B cell (primary cell): ENCODE measurements at regions not wholly inside any gene's neighbourhood (a gene's known extent, or its start where the extent isn't known, plus 50 kb on each side); places are given as distances from the start of the nearest gene placed in this dataset.

Experiments used
- ATAC-seq: fragments of 200-7000 bp; cut with Tn5 transposase; one replicate; pipeline ENCODE4 v1.10.0; 2021; ENCODE audit warnings: low read depth, mild to moderate bottlenecking, moderate number of reproducible peaks, moderate library complexity
- CTCF ChIA-PET: fragments of 350-600 bp; sonication (Branson Sonifier 250); formaldehyde crosslinking; loops from one replicate; lab custom pipeline; 2021; ENCODE audit warnings: antibody characterized with exemption, inconsistent platforms; lab: Charles Lee
- POLR2A ChIA-PET: fragments of 350-600 bp; sonication (Branson Sonifier 250); formaldehyde crosslinking; loops from one replicate; lab custom pipeline; 2021; ENCODE audit warnings: antibody characterized with exemption; lab: Charles Lee
- DNase-seq: peaks from one replicate; pipeline ENCODE4 v3.0.0; 2013
- H2AFZ ChIP-seq: 2 replicates; pipeline ENCODE4 v1.6.1; 2012; ENCODE audit warnings: mild to moderate bottlenecking, low read depth, low read length; ENCODE audit not compliant: insufficient read depth, poor library complexity, severe bottlenecking
- H3K27ac ChIP-seq, 2 donors: 1 replicate in 1 of 2; 2 replicates in 1 of 2; pipeline ENCODE4 v1.5.1; 2012 to 2013; ENCODE audit warnings: low read length in 2 of 2, mild to moderate bottlenecking in 2 of 2, moderate library complexity in 1 of 2
- H3K27me3 ChIP-seq, 4 experiments: fragments of 200-600 bp in 1 of 4; sonication (generic) in 1 of 4; replicated peaks in 1 of 4; 1 replicate in 2 of 4; 2 replicates in 2 of 4; pipeline versions ENCODE4 v1.6.1 to v1.7.0; 2013 to 2016; ENCODE audit warnings: low read length in 3 of 4, mild to moderate bottlenecking in 2 of 4, mixed read lengths in 1 of 4, moderate library complexity in 1 of 4; ENCODE audit not compliant: insufficient read depth in 4 of 4, control insufficient read depth in 3 of 4; ENCODE audit errors: control extremely low read depth in 1 of 4
- H3K36me3 ChIP-seq, 2 experiments: replicated peaks in 1 of 2; 1 replicate in 1 of 2; 2 replicates in 1 of 2; pipeline versions ENCODE4 v1.6.1 to v1.7.1; 2013; ENCODE audit warnings: low read length in 1 of 2; ENCODE audit not compliant: insufficient read depth in 2 of 2, control insufficient read depth in 1 of 2; ENCODE audit errors: control extremely low read depth in 1 of 2, extremely low read depth in 1 of 2
- H3K4me1 ChIP-seq, 2 donors: fragments of 200-600 bp in 1 of 2; sonication (generic) in 1 of 2; 1 replicate in 1 of 2; 2 replicates in 1 of 2; pipeline versions ENCODE4 v1.5.1 to v1.6.1; 2013 to 2017; ENCODE audit warnings: low read length in 2 of 2; ENCODE audit not compliant: control insufficient read depth in 2 of 2, insufficient read depth in 2 of 2
- H3K4me2 ChIP-seq: replicated peaks from 2 replicates; pipeline ENCODE3; 2012; ENCODE audit warnings: mild to moderate bottlenecking, low read depth, low read length; ENCODE audit not compliant: poor library complexity, severe bottlenecking
- H3K4me3 ChIP-seq, 5 experiments: fragments of 200-600 bp in 1 of 5; sonication (generic) in 1 of 5; 1 replicate in 3 of 5; 2 replicates in 2 of 5; pipeline versions ENCODE4 v1.5.1 to v1.7.0; 2011 to 2016; ENCODE audit warnings: low read length in 4 of 5, mild to moderate bottlenecking in 4 of 5, low read depth in 2 of 5, control low read depth in 1 of 5, moderate library complexity in 1 of 5; ENCODE audit not compliant: insufficient read depth in 1 of 5; ENCODE audit errors: control extremely low read depth in 1 of 5, extremely low read depth in 1 of 5
- H3K79me2 ChIP-seq: fragments of 200-600 bp; sonication (generic); one replicate; pipeline ENCODE4 v1.6.0; 2016; ENCODE audit warnings: low read length; ENCODE audit not compliant: control insufficient read depth, insufficient read depth
- H3K9ac ChIP-seq: fragments of 200-600 bp; sonication (generic); 2 replicates; pipeline ENCODE4 v1.6.1; 2017; ENCODE audit warnings: mild to moderate bottlenecking, low read length, moderate library complexity
- H3K9me3 ChIP-seq, 3 donors: one replicate each; pipeline versions ENCODE4 v1.6.1 to v1.7.1; 2013; ENCODE audit warnings: low read length in 2 of 3; ENCODE audit not compliant: control insufficient read depth in 2 of 3, insufficient read depth in 1 of 3; ENCODE audit errors: control extremely low read depth in 1 of 3
- H4K20me1 ChIP-seq: 2 replicates; pipeline ENCODE4 v1.6.0; 2012; ENCODE audit warnings: mild to moderate bottlenecking, low read length; ENCODE audit not compliant: insufficient read depth, control insufficient read depth, poor library complexity, severe bottlenecking
- H3K27ac Mint-ChIP-seq: one replicate; pipeline ENCODE4 v1.8.0; 2021; ENCODE audit warnings: mixed read lengths
- H3K27me3 Mint-ChIP-seq: one replicate; pipeline ENCODE4 v1.8.0; 2021; ENCODE audit warnings: mixed read lengths
- H3K4me1 Mint-ChIP-seq: one replicate; pipeline ENCODE4 v1.8.0; 2021; ENCODE audit warnings: mixed read lengths
- H3K4me3 Mint-ChIP-seq: one replicate; pipeline ENCODE4 v1.8.0; 2021; ENCODE audit warnings: mixed read lengths
- H3K9me3 Mint-ChIP-seq: one replicate; pipeline ENCODE4 v1.8.0; 2022; ENCODE audit warnings: mixed read lengths; ENCODE audit not compliant: insufficient read depth
- CTCF ChIP-seq: fragments of 200-600 bp; IDR thresholded peaks from one replicate; pipeline ENCODE4 v1.8.0; 2022; ENCODE audit warnings: antibody characterized with exemption, mild to moderate bottlenecking
- EZH2 ChIP-seq: IDR thresholded peaks from 2 replicates; pipeline ENCODE4 v1.6.1; 2012; ENCODE audit warnings: borderline replicate concordance, low read depth, mild to moderate bottlenecking, moderate library complexity, low read length; ENCODE audit not compliant: insufficient read depth, poor library complexity, severe bottlenecking
- WGBS: methylation state at CpG from one replicate; pipeline ENCODE4 v1.1.5; 2013; ENCODE audit warnings: missing lambda C conversion rate; ENCODE audit not compliant: insufficient coverage; 5-methylcytosine and 5-hydroxymethylcytosine counted together
- intact Hi-C: fragments of 100-400 bp; cut with micrococcal nuclease; formaldehyde crosslinking; loops from one replicate; pipeline ENCODE4 v1.10.0; 2022

GRCh38 chr6:84457276-84457675 lies 229.8 kb upstream of the CEP162 start:
- ATAC-seq (no peak), DNase-seq (no peak)
- H3K9me3 ChIP-seq = peaks cover 0 to 3% (median 0%) of the 10 kb centered on the region in 3 donors
- no peak overlapping the region for H3K4me2 ChIP-seq
- H3K27me3 ChIP-seq = no peaks in the 10 kb centered on the region
- intact Hi-C loops = no loop called here
- Mint-ChIP-seq H3K27ac (no peak overlapping the region), H3K27me3 (no peaks in the 10 kb centered on the region), H3K4me3 (no peak overlapping the region), H3K4me1 (no peaks in the 10 kb centered on the region), H3K9me3 (no peaks in the 10 kb centered on the region)
- H3K4me1 ChIP-seq = no peaks in the 10 kb centered on the region
- no peaks in the 10 kb centered on the region for H3K36me3 ChIP-seq
- no peak overlapping the region for H3K9ac ChIP-seq
- no peak overlapping the region for H3K4me3 ChIP-seq
- H4K20me1 ChIP-seq = no peaks in the 10 kb centered on the region
- ChIA-PET CTCF (no interaction called here), POLR2A (no interaction called here)
- no peak overlapping the region for H2AFZ ChIP-seq
- H3K27ac ChIP-seq = no peak overlapping the region
- TF ChIP-seq CTCF (no peak), EZH2 (no peak)
- no peaks in the 10 kb centered on the region for H3K79me2 ChIP-seq
- no CpG with 5 or more reads among the region's 3 CpGs for WGBS

GRCh38 chr6:84456803-84457202 lies 229.4 kb upstream of the CEP162 start:
- no peak overlapping the region for H3K27ac ChIP-seq
- no peaks in the 10 kb centered on the region for H3K4me1 Mint-ChIP-seq
- no peaks in the 10 kb centered on the region for H3K27me3 ChIP-seq
- no peak overlapping the region for H3K9ac ChIP-seq
- H2AFZ ChIP-seq = no peak overlapping the region
- POLR2A ChIA-PET = no interaction called here
- no CpG with 5 or more reads among the region's 4 CpGs for WGBS
- no peaks in the 10 kb centered on the region for H3K4me1 ChIP-seq
- no peaks in the 10 kb centered on the region for H3K27me3 Mint-ChIP-seq
- no peak overlapping the region for H3K4me3 Mint-ChIP-seq
- H3K4me2 ChIP-seq = no peak overlapping the region
- no peaks in the 10 kb centered on the region for H4K20me1 ChIP-seq
- H3K9me3 ChIP-seq = peaks cover 0 to 3% (median 0%) of the 10 kb centered on the region in 3 donors
- H3K36me3 ChIP-seq = no peaks in the 10 kb centered on the region
- TF ChIP-seq EZH2 = no peak
- TF ChIP-seq CTCF = no peak
- DNase-seq (no peak), ATAC-seq (no peak)
- H3K27ac Mint-ChIP-seq = no peak overlapping the region
- H3K4me3 ChIP-seq = no peak overlapping the region
- intact Hi-C loops = no loop called here
- H3K9me3 Mint-ChIP-seq = no peaks in the 10 kb centered on the region
- H3K79me2 ChIP-seq = no peaks in the 10 kb centered on the region
- CTCF ChIA-PET = no interaction called here
